NCI-H2081 (cell line): ENCODE measurements at regions not wholly inside any gene's neighbourhood (a gene's known extent, or its start where the extent isn't known, plus 50 kb on each side); places are given as distances from the start of the nearest gene placed in this dataset.
A peak's percentile ranks its signal among the peaks of the same experiment; 100 is the strongest.

Experiments
- DNase-seq, 2 experiments: peaks; one replicate each; lab custom pipeline; 2025; lab: John Stamatoyannopoulos, UW

- no peak for DNase-seq
Observed at GRCh38 chr10:58885146-58885545, 291.3 kb upstream of the PHYHIPL start.

GRCh38 chr10:58885686-58886345 lies 290.6 kb upstream of the PHYHIPL start:
- DNase-seq = no peak

- DNase-seq = peak; percentile 26 to 53
Observed at GRCh38 chr10:58886406-58886805, 290.0 kb upstream of the PHYHIPL start.

- DNase-seq = no peak
Observed at GRCh38 chr10:58887474-58887873, 289.0 kb upstream of the PHYHIPL start.

- no peak for DNase-seq
Observed at GRCh38 chr10:58888957-58889356, 287.5 kb upstream of the PHYHIPL start.

GRCh38 chr10:58892031-58892531 lies 284.4 kb upstream of the PHYHIPL start:
- peak; percentile 15 to 66 for DNase-seq

GRCh38 chr10:58894929-58895328 lies 281.5 kb upstream of the PHYHIPL start:
- no peak for DNase-seq

GRCh38 chr10:58896229-58896628 lies 280.2 kb upstream of the PHYHIPL start:
- no peak for DNase-seq

- DNase-seq = no peak
Observed at GRCh38 chr10:58897236-58897635, 279.2 kb upstream of the PHYHIPL start.

- no peak for DNase-seq
Observed at GRCh38 chr10:58897708-58898107, 278.7 kb upstream of the PHYHIPL start.

GRCh38 chr10:58898854-58899573 lies 277.4 kb upstream of the PHYHIPL start:
- no peak for DNase-seq

GRCh38 chr10:58901092-58901646 lies 275.3 kb upstream of the PHYHIPL start:
- DNase-seq = no peak

GRCh38 chr10:58903071-58903470 lies 273.4 kb upstream of the PHYHIPL start:
- DNase-seq = no peak

GRCh38 chr10:58909881-58910280 lies 266.6 kb upstream of the PHYHIPL start:
- no peak for DNase-seq

GRCh38 chr10:58913717-58914116 lies 262.7 kb upstream of the PHYHIPL start:
- no peak for DNase-seq

- DNase-seq = no peak
Observed at GRCh38 chr10:58918887-58919286, 257.6 kb upstream of the PHYHIPL start.

- peak in 1 of 2 experiments; percentile 41 for DNase-seq
Observed at GRCh38 chr10:58919927-58920654, 256.4 kb upstream of the PHYHIPL start.

- no peak for DNase-seq
Observed at GRCh38 chr10:58920655-58921003, 255.8 kb upstream of the PHYHIPL start.

GRCh38 chr10:58921421-58921855 lies 255.0 kb upstream of the PHYHIPL start:
- no peak for DNase-seq

GRCh38 chr10:58925381-58925780 lies 251.1 kb upstream of the PHYHIPL start:
- DNase-seq = no peak

GRCh38 chr10:58930500-58930899 lies 245.9 kb upstream of the PHYHIPL start:
- no peak for DNase-seq

GRCh38 chr10:58932126-58932525 lies 244.3 kb upstream of the PHYHIPL start:
- no peak for DNase-seq
